Heart right ventricle (tissue), 16 donors: ENCODE measurements at regions not wholly inside any gene's neighbourhood (a gene's known extent, or its start where the extent isn't known, plus 50 kb on each side); places are given as distances from the start of the nearest gene placed in this dataset.
"Not testable (repeated sequence)": the region's sequence is repeated elsewhere in the genome, so short reads cannot be mapped to it uniquely, and the experiment has no call there.

ENCODE experiments used
- ATAC-seq, 8 donors: fragments of 200-7000 bp; cut with Tn5 transposase; one replicate each; pipeline ENCODE4 v1.9.1; 2020; ENCODE audit warnings: mild to moderate bottlenecking in 8 of 8, moderate library complexity in 8 of 8, moderate number of reproducible peaks in 1 of 8
- DNase-seq, 2 donors: peaks; one replicate each; pipeline ENCODE4 v3.0.0-alpha.2; 2020
- H3K27ac ChIP-seq, 10 donors: fragments of 200-600 bp; sonication (generic) in 2 of 10; one replicate each; pipeline versions ENCODE4 v1.5.0 to v1.8.0; 2020 to 2022; ENCODE audit warnings: mild to moderate bottlenecking in 3 of 10
- H3K27me3 ChIP-seq, 7 donors: fragments of 200-600 bp; one replicate each; pipeline ENCODE4 v1.8.0; 2021 to 2022; ENCODE audit warnings: mild to moderate bottlenecking in 2 of 7
- H3K36me3 ChIP-seq, 9 donors: fragments of 200-600 bp; sonication (generic) in 1 of 9; one replicate each; pipeline versions ENCODE4 v1.5.0 to v1.8.0; 2020 to 2022; ENCODE audit warnings: mild to moderate bottlenecking in 2 of 9
- H3K4me1 ChIP-seq, 9 donors: fragments of 200-600 bp; sonication (generic) in 1 of 9; one replicate each; pipeline versions ENCODE4 v1.5.0 to v1.8.0; 2020 to 2022; ENCODE audit warnings: mild to moderate bottlenecking in 4 of 9
- H3K4me3 ChIP-seq, 10 donors: fragments of 200-600 bp; sonication (generic) in 2 of 10; one replicate each; pipeline versions ENCODE4 v1.5.0 to v1.8.0; 2020 to 2022; ENCODE audit warnings: mild to moderate bottlenecking in 7 of 10, moderate library complexity in 2 of 10
- H3K9me3 ChIP-seq, 11 donors: fragments of 200-600 bp in 10 of 11; sonication (generic) in 2 of 11; one replicate each; pipeline versions ENCODE4 v1.5.0 to v1.8.0; 2013 to 2022; ENCODE audit warnings: mild to moderate bottlenecking in 2 of 11, control low read depth in 1 of 11, moderate library complexity in 1 of 11
- WGBS, 2 donors: extraction: QIAGEN DNeasy Blood & Tissue Kit; methylation state at CpG; one replicate each; pipeline ENCODE4 v1.1.7; 2013; ENCODE audit warnings: inconsistent platforms in 1 of 2; 5-methylcytosine and 5-hydroxymethylcytosine counted together
- intact Hi-C, 10 donors: fragments of 100-400 bp; cut with DNase I; formaldehyde crosslinking; loops; one replicate each; pipeline versions ENCODE4 v1.11.1 to v1.14.2; 2022
- TF ChIP-seq, protein P1 (sequence below), 9 donors: fragments of 200-600 bp; sonication (generic) in 2 of 9; IDR thresholded peaks; one replicate each; pipeline versions ENCODE4 v1.5.0 to v1.8.0; 2021 to 2022; ENCODE audit warnings: antibody characterized with exemption in 9 of 9, mild to moderate bottlenecking in 5 of 9, moderate library complexity in 1 of 9
- donor health status: Arrhythmogenic right ventricular cardiomyopathy.
- donor health status: ischemic (EF 13 %, LVEDD 7.1; RV severe dilation, severe dysfunction).
- donor health status: healthy with polysubstance abuse.
- donor health status: DM: no; HTN: yes; CAD: no.
- donor health status: DM: no; HTN: no; CAD: no.
- donor health status: ischemic (EF 25% LVEDD 6.9; RV normal size, moderate dysfunction).
- donor health status: ischemic (EF 25% LVEDD 5.7; RV mildly dilated, moderate dysfunction).
- donor health status: healthy.
- donor health status: DM: yes; HTN: yes; CAD: no.
- donor health status: Ischemic cardiomyopathy.
- donor health status: ischemic (EF 35%, LVEDD 5.7; RV mildly dilated, moderate dysfunction).
- donor health status: nonischemic (EF 11% LVEDD 7.7; RV severe dilation, severe dysfunction).
- donor health status: DM: yes; HTN: yes; CAD: no.
- donor health status: PGD.
- donor health status: ischemic (EF 29% LVEDD 5.4; RV normal size, mild dysfunction).
- donor health status: nonischemic (EF 23%, LVEDD 6.1; RV moderate dilation, normal function).

GRCh38 chr1:121471523-121471922, 286.7 kb downstream of the SRGAP2C start:
- no peak overlapping the region for H3K4me3 ChIP-seq
- no peaks in the 10 kb centered on the region for H3K27me3 ChIP-seq
- WGBS, 2 donors, result 12 to 24% methylated on average over 1 of the region's 1 CpG
- DNase-seq (no peak), ATAC-seq (no peak)
- intact Hi-C loops, result no loop called here
- peaks cover 0 to 1% (median 0%) of the 10 kb centered on the region in 11 donors for H3K9me3 ChIP-seq
- no peaks in the 10 kb centered on the region for H3K36me3 ChIP-seq
- no peak overlapping the region for H3K27ac ChIP-seq
- H3K4me1 ChIP-seq, result no peaks in the 10 kb centered on the region
- TF ChIP-seq, protein P1, sequence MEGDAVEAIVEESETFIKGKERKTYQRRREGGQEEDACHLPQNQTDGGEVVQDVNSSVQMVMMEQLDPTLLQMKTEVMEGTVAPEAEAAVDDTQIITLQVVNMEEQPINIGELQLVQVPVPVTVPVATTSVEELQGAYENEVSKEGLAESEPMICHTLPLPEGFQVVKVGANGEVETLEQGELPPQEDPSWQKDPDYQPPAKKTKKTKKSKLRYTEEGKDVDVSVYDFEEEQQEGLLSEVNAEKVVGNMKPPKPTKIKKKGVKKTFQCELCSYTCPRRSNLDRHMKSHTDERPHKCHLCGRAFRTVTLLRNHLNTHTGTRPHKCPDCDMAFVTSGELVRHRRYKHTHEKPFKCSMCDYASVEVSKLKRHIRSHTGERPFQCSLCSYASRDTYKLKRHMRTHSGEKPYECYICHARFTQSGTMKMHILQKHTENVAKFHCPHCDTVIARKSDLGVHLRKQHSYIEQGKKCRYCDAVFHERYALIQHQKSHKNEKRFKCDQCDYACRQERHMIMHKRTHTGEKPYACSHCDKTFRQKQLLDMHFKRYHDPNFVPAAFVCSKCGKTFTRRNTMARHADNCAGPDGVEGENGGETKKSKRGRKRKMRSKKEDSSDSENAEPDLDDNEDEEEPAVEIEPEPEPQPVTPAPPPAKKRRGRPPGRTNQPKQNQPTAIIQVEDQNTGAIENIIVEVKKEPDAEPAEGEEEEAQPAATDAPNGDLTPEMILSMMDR (IDR thresholded peaks at IDR 0.05), result no peak

- intact Hi-C loops, result no loop called here
- Histone ChIP-seq H3K4me1 (no peaks in the 10 kb centered on the region), H3K9me3 (peaks cover 0 to 6% (median 0%) of the 10 kb centered on the region in 11 donors), H3K27ac (no peak overlapping the region), H3K36me3 (no peaks in the 10 kb centered on the region), H3K4me3 (no peak overlapping the region), H3K27me3 (no peaks in the 10 kb centered on the region)
- 74 to 85% methylated on average over 4 of the region's 4 CpGs for WGBS, 2 donors
- DNase-seq (no peak), ATAC-seq (no peak)
- TF ChIP-seq, protein P1 (IDR thresholded peaks at IDR 0.05), result no peak
Measured at GRCh38 chr1:121472017-121472416, 287.2 kb downstream of the SRGAP2C start.

GRCh38 chr1:121483234-121483633, 298.5 kb downstream of the SRGAP2C start:
- H3K4me3 ChIP-seq, result no peak overlapping the region
- TF ChIP-seq, protein P1 (IDR thresholded peaks at IDR 0.05), result no peak

DNA sequence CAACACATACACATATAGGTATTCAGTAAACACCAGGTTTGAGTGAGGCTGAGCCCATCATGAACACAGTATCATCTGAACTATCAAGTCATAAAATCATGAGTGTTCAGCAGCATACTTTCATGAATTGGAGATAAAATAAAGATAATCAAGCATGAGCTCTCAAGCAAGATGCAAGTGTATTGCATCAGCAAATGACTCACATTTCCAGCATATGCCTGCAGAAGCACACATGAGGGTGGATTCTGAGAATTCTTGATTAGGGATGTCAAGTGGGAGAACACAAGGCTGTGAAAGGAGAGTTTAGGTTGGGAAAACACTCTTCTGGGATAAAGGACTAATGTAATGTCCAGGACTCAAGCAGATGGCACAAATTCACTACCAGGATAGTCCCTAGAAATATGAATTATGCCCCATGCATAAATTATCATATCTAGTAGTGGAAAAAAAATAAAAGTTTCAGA, 299.2 kb downstream of the SRGAP2C start:
- Histone ChIP-seq H3K36me3 (no peaks in the 10 kb centered on the region), H3K4me3 (no peak overlapping the region), H3K27me3 (no peaks in the 10 kb centered on the region), H3K9me3 (peaks cover 0 to 19% (median 0%) of the 10 kb centered on the region in 11 donors), H3K27ac (no peak overlapping the region), H3K4me1 (peaks cover 0 to 6% (median 0%) of the 10 kb centered on the region in 9 donors)
- intact Hi-C loops, result no loop called here
- TF ChIP-seq, protein P1 (IDR thresholded peaks at IDR 0.05), result no peak
- ATAC-seq (no peak), DNase-seq (no peak)

More at GRCh38 chr1:121483234-121483633, 298.5 kb downstream of the SRGAP2C start:
- no peaks in the 10 kb centered on the region for H3K36me3 ChIP-seq
- no peak overlapping the region for H3K27ac ChIP-seq
- H3K27me3 ChIP-seq, result no peaks in the 10 kb centered on the region
- peaks cover 0 to 23% (median 0%) of the 10 kb centered on the region in 11 donors for H3K9me3 ChIP-seq
- peaks cover 0 to 6% (median 0%) of the 10 kb centered on the region in 9 donors for H3K4me1 ChIP-seq
- intact Hi-C loops, result no loop called here
- ATAC-seq (no peak), DNase-seq (no peak)

GRCh38 chr1:121494796-121495195, 310.0 kb downstream of the SRGAP2C start:
- H3K27ac ChIP-seq, H3K9me3 ChIP-seq, H3K4me1 ChIP-seq, DNase-seq, H3K4me3 ChIP-seq, H3K27me3 ChIP-seq, H3K36me3 ChIP-seq, intact Hi-C loops, ATAC-seq: not testable (repeated sequence)

- Histone ChIP-seq H3K27ac (peak overlapping the region in 1 of 10 donors; percentile 0), H3K9me3 (peaks cover 0 to 35% (median 7%) of the 10 kb centered on the region in 11 donors), H3K27me3 (peaks cover 0 to 16% (median 6%) of the 10 kb centered on the region in 7 donors)
- ATAC-seq, intact Hi-C loops, H3K4me1 ChIP-seq, H3K36me3 ChIP-seq, H3K4me3 ChIP-seq: not testable (repeated sequence)
- DNase-seq, result peak in 1 of 2 donors; percentile 6
- WGBS, 2 donors, result 63 to 68% methylated on average over 5 of the region's 5 CpGs
Measured at GRCh38 chr1:121511455-121511854, 326.7 kb downstream of the SRGAP2C start.

DNA sequence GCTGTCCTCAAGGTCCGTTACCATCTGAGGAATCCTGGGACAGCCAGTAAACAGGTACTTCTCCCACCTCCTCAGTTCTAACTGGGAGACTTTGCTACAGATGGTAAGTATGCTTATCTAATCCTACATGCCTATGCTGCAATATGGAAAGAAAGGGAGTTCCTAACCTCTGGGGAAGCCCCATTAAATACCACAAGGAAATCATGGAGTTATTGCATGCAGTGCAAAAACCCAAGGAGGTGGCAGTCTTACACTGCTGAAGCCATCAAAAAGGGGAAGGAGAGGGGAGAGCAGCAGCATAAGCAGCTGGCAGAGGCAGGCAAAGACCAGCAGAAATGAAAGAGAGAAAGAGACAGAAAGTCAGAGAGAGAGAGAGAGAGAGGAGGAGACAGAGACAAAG, 327.1 kb downstream of the SRGAP2C start:
- Histone ChIP-seq H3K4me1 (peaks cover 0 to 11% (median 0%) of the 10 kb centered on the region in 9 donors), H3K9me3 (peaks cover 0 to 35% (median 7%) of the 10 kb centered on the region in 11 donors), H3K27me3 (peaks cover 0 to 16% (median 6%) of the 10 kb centered on the region in 7 donors), H3K27ac (peak overlapping the region in 1 of 10 donors; percentile 5)
- intact Hi-C loops, H3K4me3 ChIP-seq, DNase-seq, ATAC-seq, H3K36me3 ChIP-seq: not testable (repeated sequence)
- WGBS, 2 donors, result 59 to 68% methylated on average over 1 of the region's 1 CpG
